CD14-positive monocyte (primary cell): ENCODE measurements at regions not wholly inside any gene's neighbourhood (a gene's known extent, or its start where the extent isn't known, plus 50 kb on each side); places are given as distances from the start of the nearest gene placed in this dataset.

Experiments
- DNase-seq, 3 donors: peaks; one replicate each; pipeline ENCODE4 v3.0.0-alpha.2; 2011 to 2022
- H2AFZ ChIP-seq: 2 replicates; pipeline ENCODE4 v1.6.0; 2012; ENCODE audit warnings: mild to moderate bottlenecking, low read depth, low read length, inconsistent platforms; ENCODE audit not compliant: insufficient read depth, poor library complexity, severe bottlenecking
- H3K27ac ChIP-seq, 2 donors: 1 replicate in 1 of 2; 2 replicates in 1 of 2; pipeline ENCODE4 v1.5.1; 2012 to 2013; ENCODE audit warnings: low read length in 2 of 2, control low read depth in 1 of 2, inconsistent platforms in 1 of 2, low read depth in 1 of 2, mild to moderate bottlenecking in 1 of 2
- H3K27me3 ChIP-seq, 2 donors: one replicate each; pipeline versions ENCODE4 v1.6.0 to v1.6.1; 2011 to 2013; ENCODE audit warnings: low read length in 2 of 2; ENCODE audit not compliant: control insufficient read depth in 2 of 2, insufficient read depth in 2 of 2
- H3K36me3 ChIP-seq, 2 donors: replicated peaks in 1 of 2; 1 replicate in 1 of 2; 2 replicates in 1 of 2; pipeline versions ENCODE4 v1.5.1 to v1.6.1; 2012 to 2013; ENCODE audit warnings: low read length in 2 of 2, control low read depth in 1 of 2, inconsistent platforms in 1 of 2, mild to moderate bottlenecking in 1 of 2; ENCODE audit not compliant: insufficient read depth in 2 of 2, control insufficient read depth in 1 of 2
- H3K4me1 ChIP-seq, 2 donors: 1 replicate in 1 of 2; 2 replicates in 1 of 2; pipeline versions ENCODE4 v1.5.1 to v1.6.1; 2012 to 2013; ENCODE audit warnings: low read length in 2 of 2, control low read depth in 1 of 2, inconsistent platforms in 1 of 2, mild to moderate bottlenecking in 1 of 2, moderate library complexity in 1 of 2; ENCODE audit not compliant: insufficient read depth in 2 of 2, control insufficient read depth in 1 of 2
- H3K4me2 ChIP-seq: replicated peaks from 2 replicates; pipeline ENCODE3; 2012; ENCODE audit warnings: low read length, moderate library complexity, mild to moderate bottlenecking; ENCODE audit not compliant: poor library complexity, severe bottlenecking; ENCODE audit errors: extremely low read depth
- H3K4me3 ChIP-seq, 3 experiments: fragments of 200-600 bp in 1 of 3; sonication (generic) in 1 of 3; replicated peaks in 1 of 3; 1 replicate in 2 of 3; 2 replicates in 1 of 3; pipeline ENCODE4 v1.5.1; 2011 to 2013; ENCODE audit warnings: low read length in 3 of 3, mild to moderate bottlenecking in 3 of 3, control low read depth in 2 of 3, low read depth in 2 of 3, inconsistent platforms in 1 of 3, moderate library complexity in 1 of 3
- H3K79me2 ChIP-seq: 2 replicates; pipeline ENCODE4 v1.6.0; 2012; ENCODE audit warnings: mild to moderate bottlenecking, control low read depth, inconsistent platforms, low read length, moderate library complexity; ENCODE audit not compliant: insufficient read depth
- H3K9ac ChIP-seq: 2 replicates; pipeline ENCODE4 v1.6.0; 2017; ENCODE audit warnings: low read length, mild to moderate bottlenecking; ENCODE audit not compliant: insufficient read depth, poor library complexity, severe bottlenecking
- H3K9me3 ChIP-seq, 2 donors: replicated peaks in 1 of 2; 1 replicate in 1 of 2; 2 replicates in 1 of 2; pipeline versions ENCODE4 v1.5.1 to v1.6.1; 2012 to 2013; ENCODE audit warnings: low read length in 2 of 2, control low read depth in 1 of 2; ENCODE audit not compliant: control insufficient read depth in 1 of 2, insufficient read depth in 1 of 2
- H4K20me1 ChIP-seq: 2 replicates; pipeline ENCODE4 v1.6.0; 2012; ENCODE audit warnings: mild to moderate bottlenecking, low read length, control low read depth, moderate library complexity; ENCODE audit not compliant: insufficient read depth
- H3K27ac Mint-ChIP-seq, 7 donors: one replicate each; pipeline ENCODE4 v1.8.0; 2020; ENCODE audit warnings: mild to moderate bottlenecking in 7 of 7, mixed read lengths in 7 of 7, moderate library complexity in 6 of 7, inconsistent platforms in 2 of 7
- H3K27me3 Mint-ChIP-seq, 3 donors: one replicate each; pipeline ENCODE4 v1.8.0; 2021 to 2022; ENCODE audit warnings: low read depth in 3 of 3, mild to moderate bottlenecking in 3 of 3, mixed read lengths in 3 of 3, moderate library complexity in 3 of 3, inconsistent platforms in 1 of 3
- H3K36me3 Mint-ChIP-seq, 2 donors: one replicate each; pipeline ENCODE4 v1.8.0; 2020; ENCODE audit warnings: mixed read lengths in 2 of 2, inconsistent platforms in 1 of 2, mild to moderate bottlenecking in 1 of 2
- H3K4me1 Mint-ChIP-seq: one replicate; pipeline ENCODE4 v1.8.0; 2020; ENCODE audit warnings: mild to moderate bottlenecking, mixed read lengths
- H3K4me3 Mint-ChIP-seq, 2 donors: one replicate each; pipeline ENCODE4 v1.8.0; 2020; ENCODE audit warnings: mild to moderate bottlenecking in 2 of 2, mixed read lengths in 2 of 2, moderate library complexity in 1 of 2
- H3K9me3 Mint-ChIP-seq, 7 donors: one replicate each; pipeline ENCODE4 v1.8.0; 2020 to 2022; ENCODE audit warnings: mixed read lengths in 7 of 7, mild to moderate bottlenecking in 6 of 7, moderate library complexity in 6 of 7, inconsistent platforms in 2 of 7
- CTCF ChIP-seq: fragments of 200-600 bp; IDR thresholded peaks from one replicate; pipeline ENCODE4 v1.8.0; 2022; ENCODE audit warnings: antibody characterized with exemption, mild to moderate bottlenecking
- WGBS: methylation state at CpG from one replicate; pipeline ENCODE4 v1.1.5; 2013; ENCODE audit warnings: missing lambda C conversion rate; ENCODE audit not compliant: insufficient coverage; 5-methylcytosine and 5-hydroxymethylcytosine counted together
- intact Hi-C, 2 donors: fragments of 100-400 bp; cut with micrococcal nuclease; formaldehyde crosslinking; loops; one replicate each; pipeline versions ENCODE4 v1.15.0 to v1.15.1; 2023

- Histone ChIP-seq H3K79me2 (no peaks in the 10 kb centered on the region), H3K27me3 (no peaks in the 10 kb centered on the region), H3K4me3 (no peak overlapping the region), H3K9ac (no peak overlapping the region), H3K4me2 (no peak overlapping the region), H3K9me3 (peaks cover 22 to 25% of the 10 kb centered on the region in 2 donors), H2AFZ (no peak overlapping the region), H3K27ac (no peak overlapping the region), H4K20me1 (no peaks in the 10 kb centered on the region), H3K4me1 (no peaks in the 10 kb centered on the region), H3K36me3 (no peaks in the 10 kb centered on the region)
- Mint-ChIP-seq H3K4me3 (no peak overlapping the region), H3K9me3 (peaks cover 8 to 38% (median 20%) of the 10 kb centered on the region in 7 donors), H3K4me1 (no peaks in the 10 kb centered on the region), H3K36me3 (no peaks in the 10 kb centered on the region), H3K27me3 (peaks cover 0 to 1% (median 1%) of the 10 kb centered on the region in 3 donors), H3K27ac (no peak overlapping the region)
- intact Hi-C loops: no loop called here
- TF ChIP-seq CTCF: no peak
- no peak for DNase-seq
- 93% methylated on average over 7 of the region's 9 CpGs for WGBS
Measured at GRCh38 chr5:44665101-44665701, 143.5 kb upstream of the MRPS30 start.

GRCh38 chr5:44664711-44665100 lies 144.0 kb upstream of the MRPS30 start:
- H3K79me2 ChIP-seq: no peaks in the 10 kb centered on the region
- Mint-ChIP-seq H3K27me3 (peaks cover 0 to 1% (median 0%) of the 10 kb centered on the region in 3 donors), H3K36me3 (no peaks in the 10 kb centered on the region), H3K4me1 (no peaks in the 10 kb centered on the region), H3K9me3 (peaks cover 3 to 35% (median 20%) of the 10 kb centered on the region in 7 donors), H3K27ac (no peak overlapping the region), H3K4me3 (no peak overlapping the region)
- no peak overlapping the region for H3K4me3 ChIP-seq
- H3K9me3 ChIP-seq: peaks cover 22 to 25% of the 10 kb centered on the region in 2 donors
- TF ChIP-seq CTCF: no peak
- no peak overlapping the region for H3K4me2 ChIP-seq
- H3K4me1 ChIP-seq: no peaks in the 10 kb centered on the region
- H3K27ac ChIP-seq: no peak overlapping the region
- DNase-seq: no peak
- H3K9ac ChIP-seq: no peak overlapping the region
- no peaks in the 10 kb centered on the region for H4K20me1 ChIP-seq
- H3K36me3 ChIP-seq: no peaks in the 10 kb centered on the region
- intact Hi-C loops: no loop called here
- no peak overlapping the region for H2AFZ ChIP-seq
- 83% methylated on average over 1 of the region's 3 CpGs for WGBS
- no peaks in the 10 kb centered on the region for H3K27me3 ChIP-seq
